Spleen (tissue), 7 donors: ENCODE measurements at regions not wholly inside any gene's neighbourhood (a gene's known extent, or its start where the extent isn't known, plus 50 kb on each side); places are given as distances from the start of the nearest gene placed in this dataset.

Source experiments
- POLR2A ChIP-seq, 3 donors: fragments of 450-650 bp; IDR thresholded peaks; one replicate each; pipeline ENCODE4 v1.5.1; 2017; ENCODE audit warnings: antibody characterized with exemption in 3 of 3, mild to moderate bottlenecking in 1 of 3
- POLR2AphosphoS5 ChIP-seq, 3 donors: sonication (generic); formaldehyde crosslinking; IDR thresholded peaks; one replicate each; pipeline ENCODE4 v1.5.1; 2017; ENCODE audit warnings: antibody characterized with exemption in 3 of 3
- TF ChIP-seq, protein P1 (sequence below), 11 experiments: fragments of 200-600 bp in 7 of 11; fragments of 450-650 bp in 4 of 11; sonication (generic) in 4 of 11; IDR thresholded peaks in 8 of 11; conservative IDR thresholded peaks in 3 of 11; 1 replicate in 7 of 11; 2 replicates in 4 of 11; pipeline versions ENCODE4 v1.4.0 to v1.8.0; 2016 to 2021; ENCODE audit warnings: antibody characterized with exemption in 11 of 11, inconsistent platforms in 4 of 11, mild to moderate bottlenecking in 1 of 11
- donor health status: DM: no; HTN: no; CAD: no; lungs with moderate emphysema.
- donor health status: DM: no; HTN: no; CAD: no.
- donor health status: DM: no; HTN: no; CAD: no.

DNA sequence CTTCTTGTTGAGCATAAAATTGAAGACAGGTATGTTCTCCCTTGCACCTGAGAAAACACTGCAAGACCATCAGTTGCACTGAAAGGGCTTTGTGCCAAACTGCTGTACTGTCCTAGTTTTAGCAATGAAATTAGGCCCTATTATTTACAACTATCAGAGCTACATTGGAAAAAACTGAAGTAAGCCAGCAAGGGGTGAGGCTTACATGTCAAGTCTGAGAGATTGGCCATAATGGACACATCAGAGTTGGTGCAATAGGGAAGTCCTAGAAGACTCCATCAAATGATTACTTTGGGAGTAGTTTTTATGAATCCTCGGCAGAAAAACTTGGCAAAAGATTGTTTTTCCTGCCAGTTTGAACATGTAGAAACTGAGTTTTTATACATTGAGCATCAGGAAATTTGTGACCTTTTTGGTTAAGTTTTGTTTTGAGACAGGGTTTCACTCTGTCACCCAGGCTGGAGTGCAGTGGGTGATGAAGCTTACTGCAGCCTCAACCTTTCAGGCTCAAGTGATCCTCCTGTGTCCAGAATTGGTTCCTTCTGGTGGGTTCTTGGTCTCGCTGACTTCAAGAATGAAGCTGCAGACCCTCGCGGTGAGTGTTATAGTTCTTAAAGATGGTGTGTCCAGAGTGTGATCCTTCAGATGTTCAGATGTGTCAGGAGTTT is 160.1 kb upstream of the BANK1 start:
- TF ChIP-seq, protein P1, sequence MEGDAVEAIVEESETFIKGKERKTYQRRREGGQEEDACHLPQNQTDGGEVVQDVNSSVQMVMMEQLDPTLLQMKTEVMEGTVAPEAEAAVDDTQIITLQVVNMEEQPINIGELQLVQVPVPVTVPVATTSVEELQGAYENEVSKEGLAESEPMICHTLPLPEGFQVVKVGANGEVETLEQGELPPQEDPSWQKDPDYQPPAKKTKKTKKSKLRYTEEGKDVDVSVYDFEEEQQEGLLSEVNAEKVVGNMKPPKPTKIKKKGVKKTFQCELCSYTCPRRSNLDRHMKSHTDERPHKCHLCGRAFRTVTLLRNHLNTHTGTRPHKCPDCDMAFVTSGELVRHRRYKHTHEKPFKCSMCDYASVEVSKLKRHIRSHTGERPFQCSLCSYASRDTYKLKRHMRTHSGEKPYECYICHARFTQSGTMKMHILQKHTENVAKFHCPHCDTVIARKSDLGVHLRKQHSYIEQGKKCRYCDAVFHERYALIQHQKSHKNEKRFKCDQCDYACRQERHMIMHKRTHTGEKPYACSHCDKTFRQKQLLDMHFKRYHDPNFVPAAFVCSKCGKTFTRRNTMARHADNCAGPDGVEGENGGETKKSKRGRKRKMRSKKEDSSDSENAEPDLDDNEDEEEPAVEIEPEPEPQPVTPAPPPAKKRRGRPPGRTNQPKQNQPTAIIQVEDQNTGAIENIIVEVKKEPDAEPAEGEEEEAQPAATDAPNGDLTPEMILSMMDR (IDR thresholded peaks at IDR 0.05 in 8 of 11, conservative IDR thresholded peaks at IDR 0.05 in 3 of 11) = no peak
- TF ChIP-seq POLR2A (IDR thresholded peaks at IDR 0.05) = no peak
- no peak for TF ChIP-seq POLR2AphosphoS5 (IDR thresholded peaks at IDR 0.05)
